ENCODE measurements at regions not wholly inside any gene's neighbourhood (a gene's known extent, or its start where the extent isn't known, plus 50 kb on each side); places are given as distances from the start of the nearest gene placed in this dataset.

DNA sequence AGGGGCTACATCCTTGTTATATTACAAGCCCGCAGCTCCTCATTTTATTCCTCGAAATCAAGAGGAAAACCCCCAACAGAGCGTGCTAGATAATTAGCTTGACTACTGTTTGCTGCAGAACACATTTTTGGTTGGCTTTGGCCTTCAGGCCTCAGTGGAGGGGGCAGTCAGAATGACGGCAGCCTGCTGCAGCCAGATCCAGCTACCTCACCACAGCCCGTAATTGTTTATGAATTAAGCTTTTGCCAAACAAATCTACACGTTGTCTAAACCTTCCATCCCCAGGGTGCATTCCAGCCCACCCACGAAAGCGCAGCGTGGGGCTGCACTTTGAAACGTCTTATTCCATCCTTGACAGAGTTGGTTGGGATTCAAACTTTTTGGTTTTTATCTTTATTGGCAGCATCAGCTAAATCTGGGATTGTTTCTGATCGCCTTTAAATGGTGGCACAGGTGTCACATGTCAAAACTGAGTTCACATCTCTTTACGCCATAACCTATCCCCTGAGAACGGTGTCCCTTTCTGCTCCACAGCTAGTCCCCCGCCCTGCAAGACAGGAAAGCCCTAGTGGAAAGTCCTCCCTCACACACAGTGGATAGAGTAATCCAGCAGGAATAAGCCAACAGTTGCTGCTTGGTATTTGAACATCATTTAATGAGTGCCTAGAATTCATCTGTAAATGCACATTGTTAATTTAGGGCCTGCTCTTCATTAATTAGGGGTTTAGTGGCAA lies 195.5 kb downstream of the LMO4 start:
- Histone ChIP-seq H3K4me1 (ENCODE audit: control insufficient read depth in 1 of 2, insufficient read depth in 2 of 2, low read length in 2 of 2) (peaks cover 0 to 6% of the 10 kb centered on the region in 2 donors), H3K4me3 (ENCODE audit: low read length in 2 of 2) (no peak overlapping the region), H3K27me3 (ENCODE audit: control insufficient read depth in 1 of 2, insufficient read depth in 2 of 2, low read length in 1 of 2) (peaks cover 0 to 1% of the 10 kb centered on the region in 2 donors), H3K9me3 (ENCODE audit: control insufficient read depth, low read length) (no peaks in the 10 kb centered on the region), H3K36me3 (ENCODE audit: control insufficient read depth in 1 of 2, insufficient read depth in 2 of 2, low read length in 1 of 2) (peaks cover 0 to 2% of the 10 kb centered on the region in 2 donors), H3K27ac (ENCODE audit: low read depth in 1 of 2, low read length in 2 of 2) (peak overlapping the region; percentile 75 to 87)
- ATAC-seq (ENCODE audit: low FRiP score) (no peak), DNase-seq (no peak)
- intact Hi-C loops (cut with DNase I), result loop anchor here in 1 of 2 donors (10.0 kb wide), 1 partner anchor 189 kb away; no protein-coding TSS in a partner anchor
- WGBS, 2 donors, result 18 to 29% methylated on average over 14 of the region's 14 CpGs

DNA sequence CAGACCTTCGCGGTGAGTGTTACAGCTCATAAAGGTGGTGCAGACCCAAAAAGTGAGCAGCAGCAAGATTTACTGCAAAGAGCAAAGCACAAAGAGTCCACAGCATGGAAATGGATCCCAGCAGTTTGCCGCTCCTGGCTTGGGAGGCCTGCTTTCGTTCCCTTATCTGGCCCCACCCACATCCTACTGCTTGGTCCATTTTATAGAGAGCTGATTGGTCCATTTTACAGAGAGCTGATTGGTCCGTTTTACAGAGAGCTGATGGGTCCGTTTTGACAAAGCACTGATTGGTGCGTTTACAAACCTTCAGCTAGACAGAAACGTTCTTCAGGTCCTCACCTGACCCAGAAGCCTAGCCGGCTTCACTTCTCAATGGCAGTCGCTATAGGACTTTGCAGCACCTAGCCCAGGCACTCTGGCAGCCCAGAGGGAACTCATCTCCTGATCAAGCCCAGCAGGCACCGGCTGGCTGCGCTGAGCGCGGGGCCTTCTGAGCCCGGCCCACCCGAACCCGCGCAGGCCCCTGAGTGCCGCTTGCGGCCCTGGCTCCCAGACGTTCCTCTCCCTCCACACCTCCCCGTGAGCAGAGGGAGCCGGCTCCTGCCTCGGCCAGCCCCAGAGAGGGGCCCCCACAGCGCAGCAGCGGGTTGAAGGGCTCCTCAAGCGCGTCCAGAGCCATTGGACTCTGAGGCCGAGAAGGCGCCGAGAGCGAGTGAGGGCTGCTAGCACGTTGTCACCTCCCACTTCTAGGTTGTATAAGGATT lies 200.3 kb downstream of the LMO4 start:
- ATAC-seq (ENCODE audit: low FRiP score) (no peak), DNase-seq (no peak)
- peaks cover 0 to 6% of the 10 kb centered on the region in 2 donors for H3K4me1 ChIP-seq (ENCODE audit: control insufficient read depth in 1 of 2, insufficient read depth in 2 of 2, low read length in 2 of 2)
- intact Hi-C loops (cut with DNase I), result loop anchor here in 1 of 2 donors (10.0 kb wide), 1 partner anchor 194 kb away; no protein-coding TSS in a partner anchor
- 96 to 98% methylated on average over 33 of the region's 33 CpGs for WGBS, 2 donors
- no peak overlapping the region for H3K4me3 ChIP-seq (ENCODE audit: low read length in 2 of 2)
- H3K36me3 ChIP-seq (ENCODE audit: control insufficient read depth in 1 of 2, insufficient read depth in 2 of 2, low read length in 1 of 2), result peaks cover 0 to 2% of the 10 kb centered on the region in 2 donors
- H3K27ac ChIP-seq (ENCODE audit: low read depth in 1 of 2, low read length in 2 of 2), result no peak overlapping the region
- H3K27me3 ChIP-seq (ENCODE audit: control insufficient read depth in 1 of 2, insufficient read depth in 2 of 2, low read length in 1 of 2), result no peaks in the 10 kb centered on the region
- H3K9me3 ChIP-seq (ENCODE audit: control insufficient read depth, low read length), result no peaks in the 10 kb centered on the region

GRCh38 chr1:87530042-87530807 lies 201.5 kb downstream of the LMO4 start:
- ATAC-seq (ENCODE audit: low FRiP score) (no peak), DNase-seq (no peak)
- no peaks in the 10 kb centered on the region for H3K4me1 ChIP-seq (ENCODE audit: control insufficient read depth in 1 of 2, insufficient read depth in 2 of 2, low read length in 2 of 2)
- WGBS, 2 donors, result 86 to 88% methylated on average over 7 of the region's 7 CpGs
- intact Hi-C loops (cut with DNase I), result no loop called here
- no peak overlapping the region for H3K27ac ChIP-seq (ENCODE audit: low read depth in 1 of 2, low read length in 2 of 2)
- peaks cover 0 to 2% of the 10 kb centered on the region in 2 donors for H3K36me3 ChIP-seq (ENCODE audit: control insufficient read depth in 1 of 2, insufficient read depth in 2 of 2, low read length in 1 of 2)
- H3K27me3 ChIP-seq (ENCODE audit: control insufficient read depth in 1 of 2, insufficient read depth in 2 of 2, low read length in 1 of 2), result no peaks in the 10 kb centered on the region
- H3K9me3 ChIP-seq (ENCODE audit: control insufficient read depth, low read length), result no peaks in the 10 kb centered on the region
- H3K4me3 ChIP-seq (ENCODE audit: low read length in 2 of 2), result no peak overlapping the region

GRCh38 chr1:87535551-87535950 lies 206.9 kb downstream of the LMO4 start:
- H3K27ac ChIP-seq (ENCODE audit: low read depth in 1 of 2, low read length in 2 of 2), result no peak overlapping the region
- H3K9me3 ChIP-seq (ENCODE audit: control insufficient read depth, low read length), result peaks cover 4% of the 10 kb centered on the region
- no peaks in the 10 kb centered on the region for H3K4me1 ChIP-seq (ENCODE audit: control insufficient read depth in 1 of 2, insufficient read depth in 2 of 2, low read length in 2 of 2)
- no peaks in the 10 kb centered on the region for H3K27me3 ChIP-seq (ENCODE audit: control insufficient read depth in 1 of 2, insufficient read depth in 2 of 2, low read length in 1 of 2)
- ATAC-seq (ENCODE audit: low FRiP score) (no peak), DNase-seq (no peak)
- intact Hi-C loops (cut with DNase I), result no loop called here
- WGBS, 2 donors, result 0 to 4% methylated on average over 1 of the region's 1 CpG
- H3K4me3 ChIP-seq (ENCODE audit: low read length in 2 of 2), result no peak overlapping the region
- H3K36me3 ChIP-seq (ENCODE audit: control insufficient read depth in 1 of 2, insufficient read depth in 2 of 2, low read length in 1 of 2), result no peaks in the 10 kb centered on the region

GRCh38 chr1:87539147-87539546 lies 210.5 kb downstream of the LMO4 start:
- no peak overlapping the region for H3K4me3 ChIP-seq (ENCODE audit: low read length in 2 of 2)
- ATAC-seq (ENCODE audit: low FRiP score), result no peak
- intact Hi-C loops (cut with DNase I), result no loop called here

DNA sequence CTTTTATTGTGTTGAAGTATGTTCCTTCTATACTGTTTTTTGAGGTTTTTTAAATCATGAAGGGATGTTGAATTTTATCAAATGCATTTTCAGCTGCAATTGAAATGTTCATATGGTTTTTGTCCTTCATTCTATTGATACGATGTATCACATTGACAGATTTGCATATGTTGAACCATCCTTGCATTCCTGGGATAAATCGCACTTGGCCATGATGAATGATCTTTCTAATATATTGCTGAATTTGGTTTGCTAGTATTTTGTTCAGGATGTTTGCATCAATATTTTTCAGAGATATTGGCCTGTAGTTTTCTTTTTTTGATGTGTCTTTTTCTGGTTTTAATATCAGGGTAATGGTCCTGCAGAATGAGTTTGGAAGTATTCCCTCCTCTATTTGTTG lies 214.0 kb downstream of the LMO4 start:
- ATAC-seq (ENCODE audit: low FRiP score) (no peak), DNase-seq (no peak)
- H3K9me3 ChIP-seq (ENCODE audit: control insufficient read depth, low read length), result peaks cover 4% of the 10 kb centered on the region
- H3K27ac ChIP-seq (ENCODE audit: low read depth in 1 of 2, low read length in 2 of 2), result no peak overlapping the region
- intact Hi-C loops (cut with DNase I), result no loop called here
- H3K36me3 ChIP-seq (ENCODE audit: control insufficient read depth in 1 of 2, insufficient read depth in 2 of 2, low read length in 1 of 2), result no peaks in the 10 kb centered on the region
- WGBS, 2 donors, result 90 to 99% methylated on average over 2 of the region's 2 CpGs
- no peak overlapping the region for H3K4me3 ChIP-seq (ENCODE audit: low read length in 2 of 2)
- no peaks in the 10 kb centered on the region for H3K27me3 ChIP-seq (ENCODE audit: control insufficient read depth in 1 of 2, insufficient read depth in 2 of 2, low read length in 1 of 2)
- H3K4me1 ChIP-seq (ENCODE audit: control insufficient read depth in 1 of 2, insufficient read depth in 2 of 2, low read length in 2 of 2), result no peaks in the 10 kb centered on the region

More at GRCh38 chr1:87539147-87539546, 210.5 kb downstream of the LMO4 start:
- Histone ChIP-seq H3K27ac (ENCODE audit: low read depth in 1 of 2, low read length in 2 of 2) (no peak overlapping the region), H3K36me3 (ENCODE audit: control insufficient read depth in 1 of 2, insufficient read depth in 2 of 2, low read length in 1 of 2) (no peaks in the 10 kb centered on the region), H3K4me1 (ENCODE audit: control insufficient read depth in 1 of 2, insufficient read depth in 2 of 2, low read length in 2 of 2) (no peaks in the 10 kb centered on the region), H3K9me3 (ENCODE audit: control insufficient read depth, low read length) (peaks cover 4% of the 10 kb centered on the region), H3K27me3 (ENCODE audit: control insufficient read depth in 1 of 2, insufficient read depth in 2 of 2, low read length in 1 of 2) (no peaks in the 10 kb centered on the region)
- DNase-seq, result no peak
- WGBS, 2 donors, result 94 to 100% methylated on average over 1 of the region's 1 CpG

- H3K36me3 ChIP-seq (ENCODE audit: control insufficient read depth in 1 of 2, insufficient read depth in 2 of 2, low read length in 1 of 2), result no peaks in the 10 kb centered on the region
- no peaks in the 10 kb centered on the region for H3K4me1 ChIP-seq (ENCODE audit: control insufficient read depth in 1 of 2, insufficient read depth in 2 of 2, low read length in 2 of 2)
- WGBS, 2 donors, result 0 to 5% methylated on average over 1 of the region's 1 CpG
- H3K9me3 ChIP-seq (ENCODE audit: control insufficient read depth, low read length), result no peaks in the 10 kb centered on the region
- intact Hi-C loops (cut with DNase I), result no loop called here
- ATAC-seq (ENCODE audit: low FRiP score), result no peak
- no peak overlapping the region for H3K27ac ChIP-seq (ENCODE audit: low read depth in 1 of 2, low read length in 2 of 2)
- DNase-seq, result no peak
- no peaks in the 10 kb centered on the region for H3K27me3 ChIP-seq (ENCODE audit: control insufficient read depth in 1 of 2, insufficient read depth in 2 of 2, low read length in 1 of 2)
- no peak overlapping the region for H3K4me3 ChIP-seq (ENCODE audit: low read length in 2 of 2)
Measured at GRCh38 chr1:87549738-87550137, 221.1 kb downstream of the LMO4 start.

DNA sequence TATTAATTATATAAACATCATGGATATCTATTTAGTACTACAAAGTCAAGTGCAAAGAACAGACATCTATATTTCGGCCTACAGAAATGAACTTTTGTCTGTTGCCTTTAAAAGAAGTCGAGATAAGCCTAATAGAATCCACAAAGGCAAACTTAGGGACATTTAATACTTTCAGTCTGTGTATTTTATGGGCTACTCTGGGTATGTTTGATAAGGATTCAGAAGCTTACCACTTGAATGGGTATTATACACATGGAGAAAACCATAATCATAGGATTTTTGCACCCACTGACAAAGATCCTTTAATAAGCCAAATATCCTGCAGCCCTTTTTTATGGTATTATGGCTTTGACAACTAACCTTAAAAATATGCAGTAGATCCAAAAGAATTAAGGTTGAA lies 224.8 kb downstream of the LMO4 start:
- ATAC-seq (ENCODE audit: low FRiP score) (no peak), DNase-seq (no peak)
- Histone ChIP-seq H3K4me3 (ENCODE audit: low read length in 2 of 2) (no peak overlapping the region), H3K27me3 (ENCODE audit: control insufficient read depth in 1 of 2, insufficient read depth in 2 of 2, low read length in 1 of 2) (no peaks in the 10 kb centered on the region), H3K36me3 (ENCODE audit: control insufficient read depth in 1 of 2, insufficient read depth in 2 of 2, low read length in 1 of 2) (no peaks in the 10 kb centered on the region), H3K27ac (ENCODE audit: low read depth in 1 of 2, low read length in 2 of 2) (no peak overlapping the region), H3K4me1 (ENCODE audit: control insufficient read depth in 1 of 2, insufficient read depth in 2 of 2, low read length in 2 of 2) (no peaks in the 10 kb centered on the region), H3K9me3 (ENCODE audit: control insufficient read depth, low read length) (no peaks in the 10 kb centered on the region)
- WGBS, 2 donors, result 95 to 96% methylated on average over 2 of the region's 2 CpGs
- intact Hi-C loops (cut with DNase I), result no loop called here

Data from aorta (tissue), 5 donors.